Activated T-cell treated with anti-CD3 and anti-CD28 coated beads, Interleukin-2, amount 50 U/mL, for 48 hours (primary cell): ENCODE measurements at regions not wholly inside any gene's neighbourhood (a gene's known extent, or its start where the extent isn't known, plus 50 kb on each side); places are given as distances from the start of the nearest gene placed in this dataset.
"Not testable (repeated sequence)": the region's sequence is repeated elsewhere in the genome, so short reads cannot be mapped to it uniquely, and the experiment has no call there.

Experiments used
- DNase-seq, 2 experiments: peaks; one replicate each; pipeline ENCODE4 v3.0.0-alpha.2; 2020

DNA sequence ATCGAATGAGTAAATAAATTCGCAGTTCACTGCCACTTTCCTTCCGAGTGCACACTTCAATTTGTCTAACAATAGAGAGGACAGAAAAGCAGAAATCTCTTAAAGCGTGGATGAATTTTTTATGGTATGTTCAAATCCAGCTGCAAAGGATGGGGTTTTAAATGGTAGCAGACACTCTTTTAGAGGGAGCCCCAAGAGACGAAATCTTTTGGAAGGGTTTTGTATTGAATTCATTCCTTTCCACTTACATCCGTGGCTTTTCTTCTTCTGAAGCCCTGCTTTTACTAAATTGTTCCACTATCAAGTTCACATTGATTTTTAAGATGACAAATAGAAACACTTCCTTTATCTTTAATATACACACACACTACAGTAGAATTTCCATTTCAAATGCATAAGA, 680.7 kb downstream of the NR4A2 start:
- no peak for DNase-seq

DNA sequence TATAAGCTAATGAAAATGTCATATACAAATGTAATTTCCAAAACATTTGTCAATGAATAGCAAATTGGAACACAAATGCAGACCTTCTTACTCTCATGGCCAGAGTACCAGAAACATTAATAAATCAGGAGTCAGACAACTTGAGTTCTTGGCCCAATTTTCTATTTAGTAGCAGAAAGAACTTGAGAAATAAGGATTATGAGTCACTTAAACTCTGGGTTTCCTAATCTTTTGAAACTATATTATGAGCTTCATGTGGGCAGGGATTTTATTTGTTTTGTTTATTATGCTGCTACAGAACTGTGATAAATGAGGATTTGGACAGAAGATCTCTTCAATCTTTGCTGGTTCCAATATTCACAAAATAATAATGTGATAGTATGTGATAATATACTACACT, 686.7 kb downstream of the NR4A2 start:
- DNase-seq: no peak

DNA sequence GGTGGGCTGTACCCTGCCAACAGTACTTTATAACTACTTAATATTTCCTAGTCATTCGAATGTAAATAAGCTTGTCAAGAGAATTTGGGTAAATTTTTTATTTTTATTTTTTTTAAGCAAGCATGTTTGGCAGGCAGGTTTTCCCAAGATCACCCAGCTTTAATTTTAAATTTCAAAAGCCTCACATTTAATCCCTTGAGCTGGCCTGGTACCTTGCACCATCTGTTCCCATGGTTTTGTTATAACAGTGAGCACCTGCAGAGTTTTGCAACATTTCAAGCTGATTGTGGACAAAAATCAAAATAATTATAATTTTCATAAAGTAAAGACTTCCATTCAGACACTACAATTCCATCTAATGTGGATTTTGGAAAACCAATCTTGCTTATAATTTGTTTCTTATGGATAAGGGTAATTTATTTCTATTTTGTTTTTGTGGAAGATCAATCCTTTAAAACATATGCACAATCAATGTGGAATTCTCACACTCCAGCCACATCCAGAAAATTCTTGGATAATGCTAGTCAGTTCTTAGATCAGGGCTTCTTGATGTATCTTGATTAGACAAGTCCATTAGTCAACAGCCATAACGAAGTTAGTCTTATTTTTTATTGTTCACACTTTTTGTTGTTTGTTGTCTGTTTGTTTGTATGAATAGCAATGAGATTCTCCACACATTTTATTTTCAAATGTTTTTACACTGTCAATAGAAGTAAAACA, 689.3 kb downstream of the NR4A2 start:
- DNase-seq: no peak

DNA sequence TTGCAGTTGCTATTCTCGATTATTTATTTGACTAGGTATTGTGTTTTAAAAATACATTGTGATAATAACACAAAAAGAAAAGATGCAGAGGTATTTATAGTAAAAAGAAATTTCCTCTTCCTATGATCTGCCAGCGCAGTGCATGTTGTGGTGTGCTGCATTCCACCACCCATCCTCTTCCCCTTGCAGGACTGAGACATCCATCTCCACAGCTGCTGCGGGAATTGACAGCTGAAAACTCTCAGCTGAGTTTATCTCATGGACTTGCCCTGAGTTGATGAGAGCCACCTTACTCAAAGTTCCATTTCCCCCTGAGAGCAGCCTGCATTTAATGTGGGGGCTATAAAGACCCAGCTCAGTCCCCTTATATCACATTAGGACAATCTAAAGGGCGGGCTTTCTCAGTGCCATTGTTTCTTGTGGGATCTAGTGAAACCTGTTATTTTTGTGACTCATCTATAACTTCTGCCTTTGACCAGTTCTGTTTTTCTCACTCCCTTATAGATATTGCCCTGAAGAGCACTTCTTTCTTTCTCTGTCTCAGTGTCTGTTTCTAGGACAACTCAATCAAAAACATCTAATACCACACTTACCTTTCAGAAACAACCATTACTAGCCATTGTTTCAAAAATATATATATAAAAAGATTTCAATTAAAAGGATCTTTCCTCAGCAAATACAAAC, 698.5 kb downstream of the NR4A2 start:
- DNase-seq: no peak

DNA sequence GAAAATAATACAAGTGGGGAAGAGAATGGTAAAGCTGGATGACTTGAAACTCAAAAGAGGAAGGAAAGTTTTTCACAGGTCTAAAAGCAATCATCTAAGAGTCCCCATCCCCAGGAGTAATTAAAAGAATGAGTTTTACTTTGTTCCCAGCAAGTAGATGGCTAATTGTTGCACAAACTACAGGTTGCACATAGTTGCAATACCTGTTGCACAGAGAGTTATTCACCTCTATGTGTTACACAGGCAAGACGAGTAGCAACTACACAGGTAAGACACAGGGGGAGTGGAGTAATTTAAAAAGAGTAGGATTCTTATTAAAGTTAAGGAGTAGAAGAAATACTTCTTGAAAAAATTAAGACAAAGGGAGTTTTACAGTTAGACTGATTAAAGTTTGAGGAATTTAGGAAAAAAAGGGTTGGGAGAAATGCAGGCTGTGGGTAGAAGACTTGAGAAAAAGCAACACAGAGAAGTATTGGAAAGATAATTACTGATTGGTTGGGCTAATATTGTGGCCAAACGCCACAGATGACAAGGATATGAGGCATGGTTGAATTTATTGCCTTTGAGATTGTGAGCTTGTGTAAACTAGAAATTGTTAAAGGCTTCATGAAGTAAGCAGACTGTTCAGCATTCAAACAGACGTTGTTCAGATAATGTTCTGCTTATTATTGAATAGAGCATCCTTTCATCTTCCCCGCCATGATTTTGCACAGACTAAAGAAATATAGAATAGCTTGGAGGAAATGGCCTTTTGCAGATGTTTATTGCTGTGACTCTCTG, 699.3 kb downstream of the NR4A2 start:
- no peak for DNase-seq

DNA sequence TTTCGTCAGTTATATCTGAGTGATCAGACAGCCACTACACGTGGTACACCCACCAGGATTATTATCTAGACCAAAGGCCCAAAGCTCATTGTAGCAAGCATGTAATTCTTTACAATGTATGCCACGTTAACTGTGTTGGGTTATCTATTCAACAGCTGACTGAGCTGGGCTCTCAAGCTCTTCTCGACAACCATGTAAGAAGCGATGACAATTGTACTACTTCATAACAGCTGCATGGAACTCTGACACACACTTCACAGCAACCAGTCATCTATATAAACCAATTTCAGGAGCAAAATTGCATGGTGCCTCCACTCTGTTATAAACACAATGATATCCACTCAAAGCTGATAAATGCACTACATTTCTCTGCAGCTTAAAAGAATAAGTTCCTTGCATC, 701.8 kb downstream of the NR4A2 start:
- DNase-seq: no peak

DNA sequence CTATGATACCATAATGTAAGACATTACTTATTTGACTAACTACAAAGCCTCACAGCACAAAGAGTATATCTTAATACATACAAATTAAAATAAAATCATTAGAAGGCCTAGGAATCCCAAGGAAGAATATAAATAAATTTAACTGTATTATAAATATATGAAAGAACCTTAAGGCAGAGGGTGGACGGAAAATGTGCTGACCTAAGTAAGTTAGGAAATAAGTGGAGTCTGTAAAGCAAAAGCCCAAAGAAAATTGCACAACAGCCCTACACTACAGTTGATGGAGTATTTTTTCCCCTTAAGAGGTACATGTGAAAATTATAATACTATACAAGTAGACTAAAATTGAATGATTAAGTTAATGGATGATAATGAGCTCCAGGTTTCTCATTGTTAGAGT, 710.1 kb downstream of the NR4A2 start:
- no peak for DNase-seq

DNA sequence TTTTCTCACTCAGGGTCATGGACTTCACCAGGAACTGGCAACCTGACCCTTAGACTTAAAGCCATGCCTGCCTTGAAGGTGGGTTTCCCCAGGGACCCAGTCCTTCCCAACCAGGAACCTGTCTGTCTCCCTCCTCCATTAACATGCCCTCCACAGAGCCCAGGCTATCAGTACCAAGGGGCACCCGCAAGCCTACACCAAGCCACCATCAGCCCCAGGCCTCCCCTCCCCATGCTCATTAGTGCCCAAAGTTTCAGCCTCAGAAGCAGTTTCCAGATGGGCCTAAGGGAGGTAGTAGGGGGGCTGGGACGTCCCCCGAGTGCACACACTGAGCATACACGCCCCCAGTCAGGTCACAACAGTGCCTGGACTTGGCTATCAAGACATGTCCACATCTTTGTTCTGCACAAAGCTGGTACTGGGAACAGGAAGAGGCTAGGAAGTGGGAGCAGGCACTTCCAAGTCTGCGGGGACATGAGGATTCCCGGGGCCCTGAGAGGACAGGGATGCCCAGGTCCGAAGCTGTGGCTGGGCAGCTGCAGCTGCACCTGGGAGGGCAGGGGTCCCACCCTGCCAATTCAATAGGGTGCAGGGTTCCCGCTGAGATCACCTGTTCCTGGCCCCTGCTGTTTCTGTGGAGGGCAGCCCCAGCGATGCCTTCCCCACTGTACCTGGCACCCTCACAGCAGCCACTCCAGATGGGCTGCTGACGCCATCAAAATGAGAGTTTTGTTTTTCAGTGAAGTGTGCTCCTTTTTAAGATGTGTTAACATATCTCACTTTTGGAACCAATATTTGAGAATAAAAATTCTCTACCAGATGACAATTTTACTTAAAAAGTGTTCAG, 731.4 kb downstream of the NR4A2 start:
- DNase-seq: no peak

DNA sequence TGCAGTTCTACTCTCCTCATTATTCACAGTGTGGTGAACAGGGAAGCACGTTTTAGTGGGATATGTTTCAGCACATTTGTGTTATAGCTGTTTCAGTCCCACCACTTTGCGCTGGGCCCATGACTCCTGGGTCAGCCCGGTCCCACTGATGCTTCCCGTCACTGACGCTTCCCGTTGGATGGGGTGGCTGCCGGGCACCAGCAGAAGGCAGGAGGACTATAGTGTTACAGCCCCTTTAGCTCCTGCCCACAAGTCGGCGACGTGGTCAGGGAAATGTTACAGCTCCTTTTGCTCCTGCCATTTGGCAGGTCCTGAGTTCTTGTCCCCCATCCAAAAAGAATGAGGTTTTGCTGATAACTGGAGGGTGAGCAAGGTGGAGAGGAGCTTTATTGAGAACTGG, 732.2 kb downstream of the NR4A2 start:
- DNase-seq: no peak

DNA sequence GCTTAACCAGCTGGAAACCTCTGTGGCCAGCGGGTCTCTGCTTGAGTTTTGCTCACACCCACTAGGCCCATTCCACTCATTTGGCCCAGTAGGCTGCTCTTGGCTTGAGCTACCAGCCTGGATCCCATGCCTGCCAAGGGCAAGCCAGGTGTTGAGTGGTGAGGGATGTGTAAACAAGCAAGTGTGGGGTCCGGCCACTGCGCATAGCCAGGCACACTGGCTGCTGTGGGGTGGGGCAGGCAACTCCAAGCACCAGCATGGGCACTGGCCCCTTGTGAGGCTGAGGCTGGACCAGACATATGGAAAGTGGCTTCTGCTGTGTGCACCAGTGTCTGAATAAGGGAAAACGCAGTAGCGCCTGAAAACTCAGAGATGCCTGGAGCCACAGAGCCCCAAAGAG, 732.7 kb downstream of the NR4A2 start:
- no peak for DNase-seq

DNA sequence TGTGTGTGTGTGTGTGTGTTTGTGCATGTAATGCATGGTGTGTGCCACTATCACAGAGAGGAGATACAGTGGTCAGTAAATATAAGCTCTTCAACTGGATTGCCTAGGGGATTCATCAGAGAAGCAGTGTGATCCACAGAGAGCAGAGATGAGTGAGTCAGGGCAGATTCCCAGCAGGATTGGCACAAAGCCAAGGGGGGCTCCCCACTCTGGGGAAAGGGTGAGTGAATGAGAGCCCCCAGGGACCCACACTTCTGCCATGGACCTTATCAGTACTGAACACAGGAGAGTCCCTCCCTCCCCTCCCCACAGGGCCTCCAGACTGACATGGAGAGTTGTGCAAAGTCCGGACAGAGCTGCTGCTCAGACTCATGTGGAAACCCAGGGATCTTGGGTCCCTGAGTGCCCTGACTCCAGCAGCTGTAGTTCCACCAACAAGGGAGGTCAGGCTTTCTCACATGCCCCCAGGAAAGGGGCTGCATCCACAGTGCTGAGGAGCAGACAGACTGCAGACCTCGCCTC, 748.8 kb downstream of the NR4A2 start:
- DNase-seq: no peak

DNA sequence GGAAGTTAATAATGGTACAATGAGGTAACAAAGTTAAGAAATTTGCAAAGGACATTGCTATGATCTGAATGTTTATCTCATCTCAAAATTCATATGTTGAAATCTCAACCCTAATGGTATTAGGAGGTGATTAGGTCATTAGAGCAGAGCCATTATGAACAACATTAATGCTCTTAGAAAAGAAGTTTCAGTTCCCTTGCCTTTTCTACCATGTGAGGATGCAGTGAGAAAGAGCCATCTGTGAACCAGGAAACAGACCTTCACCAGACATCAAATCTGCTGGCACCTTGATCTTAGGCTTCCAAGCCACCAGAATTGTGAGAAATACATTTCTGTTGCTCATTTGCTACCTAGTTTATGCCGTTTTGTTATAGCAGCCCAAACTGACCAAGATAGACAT, 757.6 kb downstream of the NR4A2 start:
- DNase-seq: no peak

DNA sequence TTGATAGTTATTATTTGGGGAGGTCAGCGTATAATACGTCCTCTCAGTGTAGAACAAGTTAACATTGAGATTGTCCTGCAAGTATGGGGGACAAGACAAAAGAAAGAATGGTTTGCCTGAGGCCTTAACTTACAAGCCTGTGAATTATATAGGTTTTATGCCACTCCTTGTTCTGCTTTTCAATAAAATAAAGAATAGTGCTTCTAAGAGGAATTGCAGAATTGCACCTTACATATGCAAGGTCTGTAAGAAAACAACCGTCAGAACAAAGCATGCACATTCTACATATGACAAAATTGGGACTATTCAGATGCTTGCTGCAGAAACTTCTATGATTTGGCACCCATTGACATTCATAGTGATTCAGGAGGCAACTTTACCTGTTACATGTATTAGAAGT, 785.0 kb downstream of the NR4A2 start:
- no peak for DNase-seq

DNA sequence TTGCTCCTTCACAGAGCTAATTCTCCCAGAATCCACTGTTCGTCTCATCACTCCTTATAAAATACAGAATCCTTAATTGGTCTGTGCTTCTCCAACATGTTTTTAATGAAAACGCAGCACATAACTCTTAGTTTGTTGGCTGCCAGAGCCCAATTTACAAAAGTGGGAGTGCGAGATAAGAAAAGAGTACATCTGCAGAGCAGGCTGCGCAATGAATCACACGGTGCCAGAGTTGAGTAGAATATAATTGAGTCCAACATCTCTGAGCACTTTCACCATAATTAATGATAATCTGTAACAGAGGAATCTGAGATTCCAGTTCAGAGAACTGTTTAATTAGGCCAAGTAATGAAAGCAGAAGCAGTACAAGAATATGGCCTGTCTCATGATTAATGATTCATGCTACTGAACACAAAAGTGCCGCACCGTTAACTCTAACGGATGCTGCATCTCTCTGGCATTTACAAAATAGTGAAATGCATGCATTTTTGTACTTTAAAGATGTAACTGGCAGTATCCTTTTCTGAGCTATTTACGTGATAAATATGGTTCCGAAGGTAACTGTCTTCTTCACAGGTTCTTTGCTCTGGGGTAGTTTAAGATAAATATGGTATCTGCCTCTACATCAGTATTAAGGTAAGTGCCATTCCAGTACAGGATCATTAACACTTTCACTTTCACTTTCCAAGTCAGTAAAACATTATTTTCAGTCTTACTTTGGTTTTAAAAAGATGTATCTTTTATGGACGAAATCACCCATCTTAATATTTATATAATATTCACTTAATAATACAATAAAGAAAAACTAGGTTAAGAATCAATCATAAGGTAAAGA, 785.6 kb downstream of the NR4A2 start:
- DNase-seq: no peak

DNA sequence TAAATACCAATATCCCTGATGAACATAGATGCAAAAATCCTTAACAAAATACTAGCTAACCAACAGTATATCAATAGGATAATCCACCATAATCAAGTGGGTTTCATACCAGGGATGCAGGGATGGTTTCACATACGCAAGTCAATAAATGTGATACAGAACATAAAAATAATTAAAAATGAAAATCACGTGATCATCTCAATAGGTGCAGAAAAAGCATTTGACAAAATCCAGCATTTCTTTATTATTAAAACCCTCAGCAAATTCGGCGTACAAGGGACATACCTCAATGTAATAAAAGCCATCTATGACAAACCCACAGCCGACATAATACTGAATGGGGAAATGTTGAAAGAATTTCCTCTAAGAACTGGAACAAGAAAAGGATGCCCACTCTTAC, 793.5 kb downstream of the NR4A2 start:
- DNase-seq: not testable (repeated sequence)

DNA sequence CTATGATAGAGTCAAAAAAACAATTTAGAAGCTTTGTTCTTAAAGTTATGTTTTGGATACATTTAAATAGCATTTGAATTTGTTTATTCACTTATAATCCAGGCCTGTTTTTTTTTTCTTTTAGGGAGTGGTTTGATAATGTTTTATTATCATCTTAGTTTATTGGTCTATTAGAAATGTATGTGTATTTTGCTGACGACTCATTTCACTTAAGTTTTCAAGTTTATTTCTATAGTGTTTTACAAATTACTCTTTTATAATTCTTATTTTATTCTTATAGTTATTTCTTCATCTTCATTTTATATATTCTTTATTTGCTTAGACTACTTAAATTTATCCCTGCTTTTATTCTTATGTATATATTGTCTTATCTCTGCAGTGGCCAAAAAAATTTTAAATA, 804.5 kb downstream of the NR4A2 start:
- no peak for DNase-seq

DNA sequence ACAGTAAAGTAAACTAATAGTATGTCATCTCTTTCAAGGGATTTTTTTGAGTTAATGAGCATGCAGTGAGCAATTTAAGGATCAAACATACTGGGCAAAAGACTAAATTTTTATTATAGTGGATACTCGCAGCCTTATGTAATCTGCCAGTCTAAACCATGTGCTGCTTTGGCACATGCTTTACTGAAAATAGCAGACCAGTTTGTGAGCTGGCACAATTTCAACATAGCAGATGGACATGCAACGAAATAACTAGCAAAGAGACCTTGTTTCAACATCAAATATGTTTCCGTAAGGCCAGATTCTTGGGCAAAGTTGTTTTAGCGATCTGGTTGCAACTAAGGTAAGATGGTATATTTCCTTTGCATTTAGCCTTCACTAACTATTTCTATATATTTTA, 807.3 kb downstream of the NR4A2 start:
- DNase-seq: no peak

DNA sequence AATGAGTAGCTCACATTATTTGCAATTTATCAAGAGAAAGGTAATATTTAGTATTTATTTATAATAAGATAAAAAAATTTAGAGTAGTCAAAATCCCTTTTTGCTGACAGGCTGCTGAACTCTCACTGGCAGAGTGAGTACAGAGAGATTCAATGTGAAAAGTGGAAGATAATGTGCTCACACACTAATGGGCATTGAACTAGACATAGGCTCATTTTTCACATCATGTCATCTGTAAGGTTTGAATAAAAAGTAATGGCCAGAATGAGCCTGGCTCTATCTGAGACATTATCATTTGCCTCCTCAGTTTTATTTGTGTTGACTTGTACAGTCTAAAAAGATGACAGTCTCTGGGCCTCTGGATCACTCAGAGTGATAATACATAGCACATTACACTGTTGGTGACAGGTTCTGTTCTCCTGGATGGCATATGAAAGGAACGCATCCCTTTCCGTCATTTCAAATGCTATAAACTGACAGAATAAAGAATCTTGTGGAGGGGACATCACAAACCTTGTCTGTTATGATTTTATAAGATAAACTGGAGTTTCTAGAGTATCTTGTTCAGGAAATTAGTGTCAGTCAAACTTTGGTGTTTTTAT, 812.9 kb downstream of the NR4A2 start:
- no peak for DNase-seq

DNA sequence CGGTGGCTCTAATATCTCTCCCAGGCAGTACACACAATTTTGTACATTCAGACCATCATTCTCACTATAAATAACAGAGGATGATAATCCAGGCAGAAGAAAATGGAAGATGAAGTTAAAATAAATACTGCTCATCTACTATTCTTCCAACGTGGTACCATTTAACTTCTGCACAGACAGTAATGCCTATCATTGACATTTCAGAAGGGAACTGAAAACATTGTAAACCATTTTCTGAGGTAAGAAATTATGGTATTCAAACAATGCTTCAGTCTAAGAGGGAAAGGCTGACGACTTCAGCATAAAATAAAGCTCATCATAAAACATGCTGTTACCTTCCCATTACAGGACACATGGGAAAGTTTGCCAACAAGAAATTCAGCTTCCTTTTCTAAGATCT, 814.4 kb downstream of the NR4A2 start:
- DNase-seq: no peak

DNA sequence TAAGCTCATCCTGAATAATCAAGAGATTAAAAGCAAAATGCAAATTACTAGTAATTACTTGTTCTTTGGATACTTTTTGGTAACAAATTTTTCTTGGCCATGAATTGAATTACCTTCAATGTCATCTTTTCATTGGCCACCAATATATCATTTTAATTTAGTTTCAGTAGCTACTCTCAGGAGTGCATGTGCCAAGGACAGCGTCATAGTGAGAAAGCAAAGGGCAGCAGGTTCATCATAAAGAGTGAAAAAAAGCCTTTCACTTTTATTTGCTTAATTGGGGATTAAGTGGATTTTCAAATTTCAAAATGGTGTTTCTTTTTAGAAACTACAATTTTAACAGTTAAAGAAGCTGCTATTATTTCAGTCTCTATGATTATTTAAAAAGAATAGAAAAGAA, 815.2 kb downstream of the NR4A2 start:
- DNase-seq: no peak

DNA sequence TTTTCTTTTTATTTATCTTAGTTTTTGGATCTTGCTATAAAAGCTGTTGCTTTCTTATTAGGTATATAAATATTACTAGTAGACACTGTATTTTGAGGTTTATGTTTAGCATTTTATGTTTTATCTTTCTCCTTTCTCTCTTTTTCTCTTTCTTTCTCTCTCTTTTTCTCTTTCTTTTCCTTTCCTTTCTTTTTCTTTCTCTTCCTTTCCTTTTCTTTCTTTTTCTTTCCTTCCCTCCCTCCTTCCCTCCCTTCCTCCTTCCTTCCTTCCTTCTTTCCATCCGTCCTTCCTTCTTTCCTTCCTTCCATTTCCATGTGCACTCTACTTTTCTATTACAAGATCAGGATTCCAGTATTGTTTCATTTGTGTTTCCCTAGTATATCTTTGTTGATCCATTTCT, 814.8 kb downstream of the KCNJ3 start:
- DNase-seq: no peak

DNA sequence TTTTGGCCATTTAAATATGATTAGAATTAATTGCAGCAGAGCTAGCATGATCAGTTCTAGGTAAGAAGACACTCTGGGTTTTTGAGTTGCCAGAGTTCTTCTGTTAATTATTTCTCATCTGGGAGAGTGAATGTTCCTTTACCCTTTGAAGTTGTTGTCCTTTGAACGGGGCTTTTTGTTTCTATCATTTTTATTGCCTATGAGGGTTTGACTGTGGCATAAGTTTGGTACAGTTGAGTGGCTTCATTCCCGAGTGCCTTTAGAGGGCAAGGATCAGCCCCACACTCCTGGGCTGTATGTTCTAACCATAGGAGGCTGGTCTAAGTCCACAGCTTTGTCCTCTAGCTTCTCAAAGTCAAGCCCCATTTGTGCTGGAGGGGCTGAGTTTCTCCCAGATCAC, 804.3 kb downstream of the KCNJ3 start:
- DNase-seq: no peak
